ENCODE measurements at regions not wholly inside any gene's neighbourhood (a gene's known extent, or its start where the extent isn't known, plus 50 kb on each side); places are given as distances from the start of the nearest gene placed in this dataset.
"Not testable (repeated sequence)": the region's sequence is repeated elsewhere in the genome, so short reads cannot be mapped to it uniquely, and the experiment has no call there.

GRCh38 chr16:22436823-22437652 is 62.6 kb upstream of the CDR2 start:
- peak; percentile 36 to 69 for DNase-seq (ENCODE audit: low read depth in 2 of 2)

- DNase-seq (ENCODE audit: low read depth in 2 of 2): not testable (repeated sequence)
Measured at GRCh38 chr16:22436326-22436822, 62.0 kb upstream of the CDR2 start.

GRCh38 chr16:22431314-22431713 is 56.9 kb upstream of the CDR2 start:
- DNase-seq (ENCODE audit: low read depth in 2 of 2): not testable (repeated sequence)

GRCh38 chr16:22428654-22429053 is 54.2 kb upstream of the CDR2 start:
- no peak for DNase-seq (ENCODE audit: low read depth in 2 of 2)

GRCh38 chr16:22427556-22427955 is 53.1 kb upstream of the CDR2 start:
- DNase-seq (ENCODE audit: low read depth in 2 of 2): no peak

DNA sequence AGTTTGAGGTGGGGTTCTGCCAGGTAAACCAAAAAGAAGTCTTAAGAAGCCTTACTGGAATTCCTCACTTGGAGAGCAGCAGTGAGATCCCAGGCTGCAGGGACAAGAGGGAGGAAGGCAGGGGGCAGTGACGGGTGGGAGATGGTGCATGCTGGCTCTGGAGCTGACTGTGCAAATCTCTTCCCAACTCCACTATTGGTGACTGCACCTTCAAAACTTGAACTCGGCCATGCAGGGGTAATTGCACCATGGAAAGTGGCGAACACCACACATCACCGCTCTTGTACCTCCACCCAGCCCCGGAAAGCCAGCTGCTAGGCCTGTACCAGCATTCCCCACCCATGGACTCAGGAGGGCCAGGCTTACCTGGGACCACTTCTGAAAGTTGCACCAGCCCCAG is 51.4 kb upstream of the CDR2 start:
- no peak for DNase-seq (ENCODE audit: low read depth in 2 of 2)

- no peak for DNase-seq (ENCODE audit: low read depth in 2 of 2)
Measured at GRCh38 chr16:22425036-22425801, 50.8 kb upstream of the CDR2 start.

DNA sequence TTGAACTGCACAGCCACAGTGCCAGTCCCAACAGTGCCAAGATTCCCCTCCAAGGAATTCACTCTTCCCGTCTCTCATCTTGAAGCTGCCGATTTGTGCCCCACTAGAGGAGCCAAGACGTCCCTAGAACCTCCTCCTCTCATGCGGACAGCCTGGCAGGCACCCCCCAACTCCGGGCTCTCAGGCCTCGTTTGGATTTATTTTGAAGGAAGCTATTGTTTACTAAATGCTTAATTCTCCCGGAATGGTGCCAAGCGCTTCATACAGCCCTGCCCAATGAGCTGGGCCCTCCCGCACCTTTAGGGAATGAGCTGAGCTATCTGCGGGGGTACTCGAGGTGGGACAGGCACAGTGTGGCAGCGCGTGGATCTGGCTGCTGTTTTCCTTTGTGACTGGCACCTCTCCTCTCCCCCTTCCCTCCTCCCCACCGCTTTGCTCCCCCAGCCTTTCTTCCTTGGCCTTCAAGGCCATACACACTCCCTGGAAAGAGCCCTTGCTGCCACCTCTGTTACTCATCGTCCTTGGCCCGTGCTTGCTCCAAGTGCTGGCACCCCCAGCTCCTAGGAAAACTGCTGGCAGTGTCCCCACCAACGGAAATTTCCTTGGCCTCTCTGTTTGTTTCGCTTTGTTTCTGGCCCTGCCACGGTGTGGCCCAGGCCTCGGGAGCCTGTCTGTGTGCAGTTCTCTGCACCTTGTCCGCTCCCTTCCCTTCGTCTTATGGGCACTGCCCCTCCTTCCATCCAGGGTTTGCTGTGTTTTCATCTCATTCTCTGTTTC is 49.9 kb upstream of the CDR2 start:
- no peak for DNase-seq (ENCODE audit: low read depth in 2 of 2)

Measured in dermis microvascular lymphatic vessel endothelial cell (primary cell).